ENCODE measurements at regions not wholly inside any gene's neighbourhood (a gene's known extent, or its start where the extent isn't known, plus 50 kb on each side); places are given as distances from the start of the nearest gene placed in this dataset.

DNA sequence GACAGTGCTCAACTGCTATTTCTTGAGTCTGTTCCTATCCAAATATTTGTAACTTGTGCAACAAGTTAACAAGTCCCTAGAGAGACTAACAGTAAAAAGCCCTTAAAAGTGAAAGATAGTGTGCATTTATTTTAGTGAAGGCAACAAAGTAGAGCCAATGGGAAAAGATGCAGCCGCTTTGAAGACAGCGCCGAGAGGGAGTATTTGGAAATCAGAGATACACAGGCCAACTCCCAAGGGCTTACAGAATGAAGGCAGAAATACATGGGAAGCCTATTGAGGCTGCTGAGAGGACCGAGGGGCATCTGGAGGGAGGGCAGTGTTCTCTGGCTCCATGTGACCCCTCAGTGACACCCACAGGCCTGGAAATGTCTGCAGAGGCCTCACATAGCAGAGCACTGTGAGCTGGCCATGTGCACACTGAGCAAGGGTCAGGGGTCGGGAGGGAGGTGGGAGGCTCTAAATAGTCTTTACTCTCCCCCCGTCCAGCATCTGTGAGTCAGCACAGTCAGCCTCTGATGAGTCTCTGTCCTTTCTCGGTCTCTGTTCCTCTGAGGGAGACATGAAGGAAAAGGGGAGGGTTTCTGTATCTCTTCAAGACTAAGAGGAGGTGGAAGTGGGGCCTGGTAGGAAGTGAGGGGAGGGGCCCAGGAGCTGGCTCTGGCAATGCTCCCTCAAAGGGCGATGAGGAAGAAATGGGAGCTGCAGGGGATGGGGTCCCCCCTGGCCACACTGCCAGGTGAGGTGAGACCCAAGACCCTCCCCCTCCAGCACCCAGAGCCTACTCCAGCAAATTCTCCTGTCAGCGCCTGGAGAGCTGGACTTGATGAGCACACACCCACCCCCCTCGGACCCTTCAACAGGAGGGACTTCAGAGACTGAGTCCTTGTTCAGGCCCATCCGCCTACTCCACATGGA, 133.6 kb downstream of the SP3 start:
- no peak for DNase-seq

DNA sequence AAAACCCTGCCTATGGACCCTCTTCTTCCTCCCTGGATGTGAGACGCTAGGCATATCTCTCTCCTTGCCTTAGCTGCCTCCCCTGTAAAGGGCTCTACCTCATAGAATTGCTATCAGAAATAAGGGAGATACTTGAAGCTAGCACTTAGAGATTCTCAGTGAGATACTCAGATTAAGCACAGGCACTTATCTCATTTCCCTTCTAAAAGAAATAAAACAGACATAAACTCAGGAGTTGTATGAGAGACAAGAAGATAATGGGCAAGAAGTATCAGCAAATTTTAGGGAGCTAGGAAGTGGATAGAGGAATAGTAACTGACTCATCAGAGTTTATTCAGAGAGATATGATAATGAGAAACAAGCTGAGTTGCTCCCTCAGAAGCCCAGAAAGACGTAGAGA, 131.0 kb downstream of the SP3 start:
- no peak for DNase-seq

GRCh38 chr2:173835726-173836125, 129.4 kb downstream of the SP3 start:
- DNase-seq: no peak

DNA sequence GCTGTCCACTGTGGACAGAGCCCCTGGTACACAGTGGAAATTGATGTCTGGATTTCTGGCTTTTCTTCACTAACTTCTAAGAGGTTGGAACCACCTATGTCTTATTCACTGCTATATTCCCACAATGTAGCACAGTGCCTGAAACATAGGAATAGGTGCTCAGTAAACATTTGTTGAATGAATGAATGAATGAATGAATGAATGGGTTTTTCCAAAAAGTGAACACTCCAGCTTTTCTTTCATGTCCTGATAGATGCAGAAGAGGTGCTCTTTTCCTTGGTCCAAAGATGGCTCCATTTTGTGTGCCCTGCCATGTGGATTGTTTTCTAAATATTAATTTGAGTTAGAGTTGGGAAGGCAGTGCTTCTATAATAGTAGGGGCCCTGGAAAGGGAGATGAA, 124.1 kb downstream of the SP3 start:
- DNase-seq: no peak

DNA sequence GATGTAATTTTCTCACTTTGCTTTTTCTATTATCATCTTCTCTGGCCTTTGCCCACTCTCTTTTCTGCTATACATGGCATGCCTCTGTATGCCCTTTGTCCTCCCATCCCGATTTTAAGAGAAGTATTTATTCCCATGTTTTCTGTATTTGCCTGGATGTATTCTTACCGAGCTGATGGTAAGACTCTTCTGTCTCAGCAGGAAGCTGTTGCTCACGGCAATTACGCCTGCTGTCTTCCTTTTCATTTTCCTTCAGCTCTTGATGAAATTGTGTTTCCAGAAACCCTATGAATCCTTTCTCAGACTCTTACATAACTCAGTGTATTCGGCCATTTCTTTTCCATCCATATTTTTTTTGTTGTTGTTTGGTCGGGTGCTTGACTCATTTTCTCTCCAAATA, 121.6 kb downstream of the SP3 start:
- no peak for DNase-seq

GRCh38 chr2:173851141-173851641, 114.0 kb downstream of the SP3 start:
- DNase-seq: no peak

- no peak for DNase-seq
Observed at GRCh38 chr2:173854141-173854540, 111.0 kb downstream of the SP3 start.

DNA sequence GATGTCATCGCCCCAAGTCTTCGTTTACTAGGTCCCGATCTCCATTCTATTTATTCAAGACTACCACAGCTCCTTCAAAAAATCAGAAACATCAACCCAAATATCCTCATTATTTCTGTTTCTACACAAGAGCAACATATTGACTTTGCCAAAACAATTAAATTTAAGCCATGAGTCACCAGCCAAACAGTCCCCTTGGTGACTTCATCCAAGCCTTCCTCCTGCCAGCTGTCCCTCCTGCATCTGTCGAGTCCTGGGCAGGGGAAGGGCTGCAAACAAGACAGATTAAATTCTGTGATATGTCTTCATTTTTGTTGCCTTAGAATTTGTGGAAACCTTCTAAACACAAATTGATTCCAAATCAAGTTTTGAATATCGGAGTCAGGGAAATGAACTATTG, 110.3 kb downstream of the SP3 start:
- DNase-seq: peak; percentile 35

- no peak for DNase-seq
Observed at GRCh38 chr2:173855661-173856060, 109.5 kb downstream of the SP3 start.

Measured in NCI-H2029 (cell line).